GM23338 (cell line): ENCODE measurements at regions not wholly inside any gene's neighbourhood (a gene's known extent, or its start where the extent isn't known, plus 50 kb on each side); places are given as distances from the start of the nearest gene placed in this dataset.

Experiments
- ATAC-seq: fragments of 200-7000 bp; cut with Tn5 transposase; 3 replicates; pipeline ENCODE4 v1.9.1; 2020
- DNase-seq: peaks from one replicate; pipeline ENCODE4 v3.0.0-alpha.2; 2015; ENCODE audit warnings: low spot score
- H2AFZ ChIP-seq: fragments of 200-600 bp; sonication (generic); 2 replicates; pipeline ENCODE4 v1.8.0; 2016; ENCODE audit warnings: antibody characterized with exemption, mild to moderate bottlenecking, moderate library complexity
- H3F3A ChIP-seq: fragments of 200-600 bp; sonication (generic); replicated peaks from 2 replicates; pipeline ENCODE4 v1.8.0; 2017; ENCODE audit warnings: antibody characterized with exemption, mixed run types, low read depth
- H3K27ac ChIP-seq: fragments of 200-600 bp; sonication (generic); 2 replicates; pipeline ENCODE4 v1.6.1; 2016; ENCODE audit warnings: low read depth
- H3K27me3 ChIP-seq: fragments of 200-600 bp; sonication (generic); 2 replicates; pipeline ENCODE4 v1.8.0; 2016; ENCODE audit warnings: mild to moderate bottlenecking, mixed run types, moderate library complexity; ENCODE audit not compliant: insufficient read depth
- H3K36me3 ChIP-seq: fragments of 200-600 bp; sonication (generic); 2 replicates; pipeline ENCODE4 v1.8.0; 2016; ENCODE audit warnings: mild to moderate bottlenecking; ENCODE audit not compliant: insufficient read depth
- H3K4me1 ChIP-seq: fragments of 200-600 bp; sonication (generic); 2 replicates; pipeline ENCODE4 v1.8.0; 2016; ENCODE audit warnings: mild to moderate bottlenecking, moderate library complexity; ENCODE audit not compliant: insufficient read depth
- H3K4me2 ChIP-seq: fragments of 200-600 bp; sonication (generic); 2 replicates; pipeline ENCODE4 v1.7.1; 2017; ENCODE audit warnings: mixed run types
- H3K4me3 ChIP-seq: fragments of 200-600 bp; sonication (generic); 2 replicates; pipeline ENCODE4 v1.6.1; 2016; ENCODE audit warnings: mixed run types
- H3K79me2 ChIP-seq: fragments of 200-600 bp; sonication (generic); replicated peaks from 2 replicates; pipeline ENCODE4 v1.8.0; 2017; ENCODE audit warnings: mild to moderate bottlenecking; ENCODE audit not compliant: insufficient read depth
- H3K9me2 ChIP-seq: fragments of 200-600 bp; sonication (generic); 2 replicates; pipeline ENCODE4 v1.8.0; 2017; ENCODE audit not compliant: insufficient read depth
- H4K20me1 ChIP-seq: fragments of 200-600 bp; sonication (generic); replicated peaks from 2 replicates; pipeline ENCODE4 v1.8.0; 2017; ENCODE audit warnings: mild to moderate bottlenecking; ENCODE audit not compliant: insufficient read depth
- H3K27ac Mint-ChIP-seq: 2 replicates; pipeline ENCODE4 v1.8.0; 2020; ENCODE audit warnings: inconsistent platforms, mild to moderate bottlenecking, moderate library complexity, mixed read lengths
- H3K27me3 Mint-ChIP-seq: 3 replicates; pipeline ENCODE4 v1.8.0; 2022; ENCODE audit warnings: low read depth, mild to moderate bottlenecking, moderate library complexity, mixed read lengths, inconsistent platforms; ENCODE audit not compliant: insufficient read depth, poor library complexity
- H3K36me3 Mint-ChIP-seq: 3 replicates; pipeline ENCODE4 v1.8.0; 2021; ENCODE audit warnings: low read depth, mild to moderate bottlenecking, inconsistent platforms, moderate library complexity, mixed read lengths
- H3K4me1 Mint-ChIP-seq: 3 replicates; pipeline ENCODE4 v1.8.0; 2020; ENCODE audit warnings: mild to moderate bottlenecking, inconsistent platforms, mixed read lengths
- H3K4me3 Mint-ChIP-seq: 3 replicates; pipeline ENCODE4 v1.8.0; 2021; ENCODE audit warnings: moderate library complexity, mild to moderate bottlenecking, inconsistent platforms, mixed read lengths
- H3K9me3 Mint-ChIP-seq: 3 replicates; pipeline ENCODE4 v1.8.0; 2020; ENCODE audit warnings: moderate library complexity, mild to moderate bottlenecking, inconsistent platforms, mixed read lengths
- CREB1 ChIP-seq: fragments of 250-450 bp; sonication (Bioruptor Pico); IDR thresholded peaks from 2 replicates; pipeline ENCODE4 v1.5.0; 2020; ENCODE audit warnings: low read depth, mild to moderate bottlenecking, moderate library complexity
- CTCF ChIP-seq, 2 experiments: fragments of 200-600 bp in 1 of 2; sonication (generic) in 1 of 2; conservative IDR thresholded peaks; 2 replicates each; pipeline versions ENCODE4 v1.5.1 to v1.6.1; 2016 to 2017; ENCODE audit warnings: antibody characterized with exemption in 2 of 2, low read depth in 2 of 2, mild to moderate bottlenecking in 2 of 2, moderate library complexity in 1 of 2
- ETS1 ChIP-seq: IDR thresholded peaks from 2 replicates; pipeline ENCODE4 v1.6.1; 2016; ENCODE audit warnings: antibody characterized with exemption
- EZH2 ChIP-seq: fragments of 200-600 bp; sonication (generic); IDR thresholded peaks from one replicate; pipeline ENCODE4 v1.8.0; 2017; ENCODE audit warnings: antibody characterized with exemption, mild to moderate bottlenecking, low read depth; ENCODE audit not compliant: unreplicated experiment
- EZH2phosphoT487 ChIP-seq: fragments of 200-600 bp; sonication (generic); IDR thresholded peaks from one replicate; pipeline ENCODE4 v1.8.1; 2018; ENCODE audit warnings: antibody characterized with exemption; ENCODE audit not compliant: unreplicated experiment
- POLR2AphosphoS5 ChIP-seq: IDR thresholded peaks from 2 replicates; pipeline ENCODE4 v1.6.1; 2016; ENCODE audit warnings: antibody characterized with exemption, low read depth
- REST ChIP-seq: IDR thresholded peaks from one replicate; pipeline ENCODE4 v1.6.1; 2018; ENCODE audit warnings: antibody characterized with exemption; ENCODE audit not compliant: unreplicated experiment
- STAT1 ChIP-seq: IDR thresholded peaks from one replicate; pipeline ENCODE4 v1.6.1; 2016; ENCODE audit warnings: antibody characterized with exemption; ENCODE audit not compliant: unreplicated experiment
- ZNF331 ChIP-seq: fragments of 250-450 bp; sonication (Bioruptor Pico); IDR thresholded peaks from 2 replicates; pipeline ENCODE4 v1.5.0; 2020; ENCODE audit warnings: low read depth, mild to moderate bottlenecking, moderate library complexity
- ZNF462 ChIP-seq: fragments of 250-450 bp; sonication (Bioruptor Pico); IDR thresholded peaks from 2 replicates; pipeline ENCODE4 v1.5.0; 2020; ENCODE audit warnings: mild to moderate bottlenecking, moderate library complexity

GRCh38 chr12:22115711-22116110 is 69.7 kb downstream of the CMAS start:
- Histone ChIP-seq H4K20me1 (no peaks in the 10 kb centered on the region), H3K4me1 (no peaks in the 10 kb centered on the region), H3F3A (no peaks in the 10 kb centered on the region), H3K79me2 (no peaks in the 10 kb centered on the region), H3K9me2 (no peaks in the 10 kb centered on the region), H3K4me3 (no peak overlapping the region), H2AFZ (peak overlapping the region; percentile 66; the same call in 1 of the 2 replicates), H3K36me3 (no peaks in the 10 kb centered on the region), H3K4me2 (no peak overlapping the region), H3K27ac (no peak overlapping the region), H3K27me3 (no peaks in the 10 kb centered on the region)
- Mint-ChIP-seq H3K9me3 (no peaks in the 10 kb centered on the region), H3K27ac (no peak overlapping the region), H3K4me3 (no peak overlapping the region), H3K36me3 (no peaks in the 10 kb centered on the region), H3K4me1 (no peaks in the 10 kb centered on the region; the same call in 2 of the 3 replicates), H3K27me3 (no peaks in the 10 kb centered on the region)
- DNase-seq (no peak), ATAC-seq (peak; percentile 44; the same call in 1 of the 3 replicates)
- TF ChIP-seq ZNF331 (CRISPR knock-in tag): no peak
- no peak for TF ChIP-seq EZH2
- no peak for TF ChIP-seq POLR2AphosphoS5
- TF ChIP-seq REST: no peak
- TF ChIP-seq EZH2phosphoT487: no peak
- TF ChIP-seq ETS1: no peak
- no peak for TF ChIP-seq STAT1
- no peak for TF ChIP-seq ZNF462 (CRISPR knock-in tag)
- no peak for TF ChIP-seq CTCF (conservative IDR thresholded peaks at IDR 0.05; ENCODE audit: low read depth in 2 of 2)
- TF ChIP-seq CREB1 (CRISPR knock-in tag): no peak
